ENCODE measurements at regions not wholly inside any gene's neighbourhood (a gene's known extent, or its start where the extent isn't known, plus 50 kb on each side); places are given as distances from the start of the nearest gene placed in this dataset.

- TF ChIP-seq CTCF (IDR thresholded peaks at IDR 0.05) (no peak), ZFX (IDR thresholded peaks at IDR 0.05; ENCODE audit: borderline replicate concordance) (no peak)
Observed at GRCh38 chr18:60534538-60534937, 162.0 kb upstream of the MC4R start.
